ENCODE measurements at regions not wholly inside any gene's neighbourhood (a gene's known extent, or its start where the extent isn't known, plus 50 kb on each side); places are given as distances from the start of the nearest gene placed in this dataset.

DNA sequence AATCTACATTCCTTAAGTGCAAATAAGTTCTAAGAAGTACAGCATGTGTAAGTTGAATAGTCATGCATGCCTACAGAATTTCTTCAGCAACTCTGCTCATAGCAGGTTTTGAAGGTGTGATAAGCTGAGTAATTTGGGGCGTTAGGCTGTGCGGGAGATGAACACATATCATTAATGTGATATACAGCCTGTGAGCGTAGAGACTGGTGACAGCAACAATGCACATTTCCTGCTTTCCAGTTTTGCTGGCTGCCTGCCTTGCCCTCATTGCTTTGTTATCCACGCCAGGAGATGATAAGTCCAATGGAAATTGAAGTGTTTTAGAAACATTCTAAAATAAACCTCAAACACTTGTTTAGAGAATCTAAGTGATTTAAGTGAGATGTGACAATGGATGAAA, 1709.4 kb downstream of the ARAP2 start:
- no peak for DNase-seq
- Histone ChIP-seq H3K4me3 (no peak overlapping the region), H3K27ac (no peak overlapping the region), H3K36me3 (no peaks in the 10 kb centered on the region), H3K9me3 (peaks cover 0 to 7% (median 0%) of the 10 kb centered on the region in 11 donors), H3K27me3 (no peaks in the 10 kb centered on the region), H3K4me1 (no peaks in the 10 kb centered on the region)
- intact Hi-C loops (cut with DNase I): no loop called here
- TF ChIP-seq, protein P1, sequence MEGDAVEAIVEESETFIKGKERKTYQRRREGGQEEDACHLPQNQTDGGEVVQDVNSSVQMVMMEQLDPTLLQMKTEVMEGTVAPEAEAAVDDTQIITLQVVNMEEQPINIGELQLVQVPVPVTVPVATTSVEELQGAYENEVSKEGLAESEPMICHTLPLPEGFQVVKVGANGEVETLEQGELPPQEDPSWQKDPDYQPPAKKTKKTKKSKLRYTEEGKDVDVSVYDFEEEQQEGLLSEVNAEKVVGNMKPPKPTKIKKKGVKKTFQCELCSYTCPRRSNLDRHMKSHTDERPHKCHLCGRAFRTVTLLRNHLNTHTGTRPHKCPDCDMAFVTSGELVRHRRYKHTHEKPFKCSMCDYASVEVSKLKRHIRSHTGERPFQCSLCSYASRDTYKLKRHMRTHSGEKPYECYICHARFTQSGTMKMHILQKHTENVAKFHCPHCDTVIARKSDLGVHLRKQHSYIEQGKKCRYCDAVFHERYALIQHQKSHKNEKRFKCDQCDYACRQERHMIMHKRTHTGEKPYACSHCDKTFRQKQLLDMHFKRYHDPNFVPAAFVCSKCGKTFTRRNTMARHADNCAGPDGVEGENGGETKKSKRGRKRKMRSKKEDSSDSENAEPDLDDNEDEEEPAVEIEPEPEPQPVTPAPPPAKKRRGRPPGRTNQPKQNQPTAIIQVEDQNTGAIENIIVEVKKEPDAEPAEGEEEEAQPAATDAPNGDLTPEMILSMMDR (IDR thresholded peaks at IDR 0.05): no peak
- no peak for ATAC-seq
- 8 to 12% methylated on average over 4 of the region's 4 CpGs for WGBS, 2 donors

DNA sequence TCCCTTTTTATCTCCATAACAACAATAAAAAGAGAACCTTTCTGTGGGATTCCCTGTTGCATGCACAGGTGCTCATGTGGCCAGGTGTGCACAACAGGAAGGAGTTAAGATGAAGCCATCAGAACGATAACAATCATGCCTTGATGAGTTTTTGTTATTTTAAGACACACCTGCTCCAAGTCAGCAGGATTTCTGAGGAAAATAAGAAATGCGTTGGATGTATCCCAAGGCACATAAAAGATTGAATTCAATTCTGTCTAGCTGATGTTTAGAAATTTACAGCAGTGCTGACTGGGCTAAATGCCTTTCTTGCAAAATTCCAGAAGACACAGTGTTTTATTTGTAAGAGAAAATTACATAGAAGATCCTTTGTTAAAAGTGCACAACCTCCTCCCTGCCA, 1678.2 kb downstream of the ARAP2 start:
- H3K9me3 ChIP-seq: peaks cover 0 to 7% (median 0%) of the 10 kb centered on the region in 11 donors
- no peak for DNase-seq
- intact Hi-C loops (cut with DNase I): no loop called here
- no peaks in the 10 kb centered on the region for H3K4me1 ChIP-seq
- 63 to 69% methylated on average over 2 of the region's 2 CpGs for WGBS, 2 donors
- no peak overlapping the region for H3K4me3 ChIP-seq
- H3K27ac ChIP-seq: no peak overlapping the region
- no peaks in the 10 kb centered on the region for H3K27me3 ChIP-seq
- ATAC-seq: no peak
- TF ChIP-seq, protein P1 (IDR thresholded peaks at IDR 0.05): no peak
- no peaks in the 10 kb centered on the region for H3K36me3 ChIP-seq

DNA sequence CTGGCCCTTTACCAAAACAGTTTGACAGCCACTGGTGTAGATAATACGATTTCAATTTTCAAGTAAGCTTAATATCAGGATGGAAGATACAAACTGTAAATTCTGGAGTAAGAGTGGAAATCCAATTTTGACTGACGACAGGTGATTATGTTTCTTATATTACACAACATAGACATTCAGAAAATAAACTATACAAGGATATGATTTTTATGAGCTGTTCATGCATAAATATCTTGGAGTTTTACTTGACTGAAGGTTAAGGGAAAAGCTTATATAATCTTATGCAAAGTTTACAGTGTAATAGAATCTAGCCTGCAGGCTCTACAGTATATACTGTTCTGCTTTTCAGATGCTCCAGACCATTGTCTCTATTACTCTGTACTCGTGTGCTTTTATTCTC, 1672.3 kb downstream of the ARAP2 start:
- 57 to 63% methylated on average over 3 of the region's 3 CpGs for WGBS, 2 donors
- Histone ChIP-seq H3K4me3 (no peak overlapping the region), H3K27ac (no peak overlapping the region), H3K4me1 (no peaks in the 10 kb centered on the region), H3K9me3 (peaks cover 0 to 3% (median 0%) of the 10 kb centered on the region in 11 donors), H3K36me3 (no peaks in the 10 kb centered on the region), H3K27me3 (no peaks in the 10 kb centered on the region)
- intact Hi-C loops (cut with DNase I): no loop called here
- DNase-seq: no peak
- ATAC-seq: no peak
- TF ChIP-seq, protein P1 (IDR thresholded peaks at IDR 0.05): no peak

DNA sequence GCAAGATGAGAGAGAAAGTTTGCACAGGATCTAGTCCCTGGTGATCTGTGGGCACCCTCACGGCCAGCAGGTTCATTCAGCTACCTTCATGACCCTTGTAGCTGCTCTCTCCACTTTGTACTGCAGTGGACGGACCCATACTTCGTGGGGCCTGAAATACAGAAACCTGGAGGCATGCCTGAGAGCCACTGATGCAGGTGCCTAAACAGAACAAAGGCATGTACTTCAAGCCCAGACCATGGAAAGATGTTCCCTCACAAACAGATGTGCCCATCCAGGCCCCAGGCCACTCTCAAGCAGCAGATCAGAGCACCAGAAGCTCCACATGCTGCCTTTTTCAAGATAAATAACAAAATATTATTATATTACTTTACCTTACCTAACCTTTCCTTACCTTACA, 1629.0 kb downstream of the ARAP2 start:
- Histone ChIP-seq H3K4me3 (no peak overlapping the region), H3K9me3 (peaks cover 0 to 17% (median 0%) of the 10 kb centered on the region in 11 donors), H3K4me1 (no peaks in the 10 kb centered on the region), H3K36me3 (no peaks in the 10 kb centered on the region), H3K27ac (no peak overlapping the region), H3K27me3 (no peaks in the 10 kb centered on the region)
- 69 to 77% methylated on average over 3 of the region's 3 CpGs for WGBS, 2 donors
- no peak for ATAC-seq
- intact Hi-C loops (cut with DNase I): loop anchor here in 1 of 10 donors (5.0 kb wide), 1 partner anchor 52 kb away; no protein-coding TSS in a partner anchor
- DNase-seq: no peak
- TF ChIP-seq, protein P1 (IDR thresholded peaks at IDR 0.05): no peak
